ENCODE measurements at regions not wholly inside any gene's neighbourhood (a gene's known extent, or its start where the extent isn't known, plus 50 kb on each side); places are given as distances from the start of the nearest gene placed in this dataset.

- Histone ChIP-seq H3K4me3 (no peak overlapping the region), H3K36me3 (no peaks in the 10 kb centered on the region), H3K27ac (no peak overlapping the region), H3K4me1 (replicated peaks) (no peaks in the 10 kb centered on the region), H3K27me3 (replicated peaks; ENCODE audit: insufficient read depth) (no peaks in the 10 kb centered on the region), H3K9me3 (no peaks in the 10 kb centered on the region)
- TF ChIP-seq POLR2AphosphoS5 (IDR thresholded peaks at IDR 0.05): no peak
- no peak for TF ChIP-seq POLR2A (IDR thresholded peaks at IDR 0.05)
- TF ChIP-seq, protein P1, sequence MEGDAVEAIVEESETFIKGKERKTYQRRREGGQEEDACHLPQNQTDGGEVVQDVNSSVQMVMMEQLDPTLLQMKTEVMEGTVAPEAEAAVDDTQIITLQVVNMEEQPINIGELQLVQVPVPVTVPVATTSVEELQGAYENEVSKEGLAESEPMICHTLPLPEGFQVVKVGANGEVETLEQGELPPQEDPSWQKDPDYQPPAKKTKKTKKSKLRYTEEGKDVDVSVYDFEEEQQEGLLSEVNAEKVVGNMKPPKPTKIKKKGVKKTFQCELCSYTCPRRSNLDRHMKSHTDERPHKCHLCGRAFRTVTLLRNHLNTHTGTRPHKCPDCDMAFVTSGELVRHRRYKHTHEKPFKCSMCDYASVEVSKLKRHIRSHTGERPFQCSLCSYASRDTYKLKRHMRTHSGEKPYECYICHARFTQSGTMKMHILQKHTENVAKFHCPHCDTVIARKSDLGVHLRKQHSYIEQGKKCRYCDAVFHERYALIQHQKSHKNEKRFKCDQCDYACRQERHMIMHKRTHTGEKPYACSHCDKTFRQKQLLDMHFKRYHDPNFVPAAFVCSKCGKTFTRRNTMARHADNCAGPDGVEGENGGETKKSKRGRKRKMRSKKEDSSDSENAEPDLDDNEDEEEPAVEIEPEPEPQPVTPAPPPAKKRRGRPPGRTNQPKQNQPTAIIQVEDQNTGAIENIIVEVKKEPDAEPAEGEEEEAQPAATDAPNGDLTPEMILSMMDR (IDR thresholded peaks at IDR 0.05): no peak
- intact Hi-C loops (cut with DNase I): no loop called here
- no peak for DNase-seq (ENCODE audit: low spot score)
- 51% methylated on average over 3 of the region's 3 CpGs for WGBS
Measured at GRCh38 chr18:26617151-26617554, 68.8 kb upstream of the KCTD1 start.

DNA sequence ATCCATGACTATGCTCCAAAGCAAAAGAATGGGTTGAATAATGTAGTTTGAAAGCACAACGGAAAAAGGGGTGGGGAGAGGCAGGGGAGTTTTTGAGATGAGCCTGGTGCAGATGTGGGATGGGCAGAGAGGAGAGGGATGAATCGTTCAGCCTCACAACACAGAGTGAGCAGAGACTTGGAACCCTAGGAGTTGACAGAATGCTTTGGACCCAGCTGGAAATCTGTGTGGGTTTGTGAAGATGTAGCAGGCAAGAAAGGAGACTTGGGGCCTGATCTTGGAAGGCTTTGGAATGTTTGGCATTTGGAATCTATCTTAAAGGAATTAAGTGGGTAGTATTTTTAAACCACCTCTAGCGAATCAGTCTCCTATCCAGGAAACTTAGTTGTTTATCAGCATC is 66.0 kb upstream of the KCTD1 start:
- no peaks in the 10 kb centered on the region for H3K27me3 ChIP-seq (replicated peaks; ENCODE audit: insufficient read depth)
- 74% methylated on average over 3 of the region's 3 CpGs for WGBS
- H3K9me3 ChIP-seq: no peaks in the 10 kb centered on the region
- TF ChIP-seq POLR2AphosphoS5 (IDR thresholded peaks at IDR 0.05) (no peak), POLR2A (IDR thresholded peaks at IDR 0.05) (no peak)
- TF ChIP-seq, protein P1 (IDR thresholded peaks at IDR 0.05): no peak
- H3K36me3 ChIP-seq: no peaks in the 10 kb centered on the region
- intact Hi-C loops (cut with DNase I): no loop called here
- H3K27ac ChIP-seq: no peak overlapping the region
- no peak overlapping the region for H3K4me3 ChIP-seq
- no peaks in the 10 kb centered on the region for H3K4me1 ChIP-seq (replicated peaks)
- no peak for DNase-seq (ENCODE audit: low spot score)

All from prostate gland (tissue), 2 donors.